ENCODE measurements at regions not wholly inside any gene's neighbourhood (a gene's known extent, or its start where the extent isn't known, plus 50 kb on each side); places are given as distances from the start of the nearest gene placed in this dataset.

GRCh38 chr17:83006515-83007455, 72.6 kb upstream of the METRNL start:
- no peak for DNase-seq
- H3K4me1 ChIP-seq, result peaks cover 17% of the 10 kb centered on the region
- peaks cover 8% of the 10 kb centered on the region for H3K36me3 ChIP-seq
- TF ChIP-seq CTCF (IDR thresholded peaks at IDR 0.05; ENCODE audit: borderline replicate concordance), result no peak
- intact Hi-C loops (cut with micrococcal nuclease), result no loop called here
- H3K27me3 ChIP-seq (ENCODE audit: low read depth), result no peaks in the 10 kb centered on the region
- H3K4me3 ChIP-seq, result peak overlapping the region; percentile 39
- H3K9me3 ChIP-seq (replicated peaks), result no peaks in the 10 kb centered on the region
- H3K27ac ChIP-seq (replicated peaks), result no peak overlapping the region

GRCh38 chr17:83007504-83008185, 71.8 kb upstream of the METRNL start:
- DNase-seq, result no peak
- intact Hi-C loops (cut with micrococcal nuclease), result no loop called here

GRCh38 chr17:83008186-83008510, 71.3 kb upstream of the METRNL start:
- intact Hi-C loops (cut with micrococcal nuclease), result no loop called here
- no peaks in the 10 kb centered on the region for H3K27me3 ChIP-seq (ENCODE audit: low read depth)
- no peak overlapping the region for H3K4me3 ChIP-seq
- no peak for DNase-seq
- peaks cover 17% of the 10 kb centered on the region for H3K4me1 ChIP-seq
- peaks cover 8% of the 10 kb centered on the region for H3K36me3 ChIP-seq
- no peak overlapping the region for H3K27ac ChIP-seq (replicated peaks)
- no peak for TF ChIP-seq CTCF (IDR thresholded peaks at IDR 0.05; ENCODE audit: borderline replicate concordance)
- no peaks in the 10 kb centered on the region for H3K9me3 ChIP-seq (replicated peaks)

More at GRCh38 chr17:83007504-83008185, 71.8 kb upstream of the METRNL start:
- Histone ChIP-seq H3K4me3 (peak overlapping the region; percentile 39), H3K27ac (replicated peaks) (no peak overlapping the region), H3K36me3 (peaks cover 8% of the 10 kb centered on the region), H3K27me3 (ENCODE audit: low read depth) (no peaks in the 10 kb centered on the region), H3K9me3 (replicated peaks) (no peaks in the 10 kb centered on the region), H3K4me1 (peaks cover 17% of the 10 kb centered on the region)
- no peak for TF ChIP-seq CTCF (IDR thresholded peaks at IDR 0.05; ENCODE audit: borderline replicate concordance)

- H3K4me3 ChIP-seq, result no peak overlapping the region
- intact Hi-C loops (cut with micrococcal nuclease), result no loop called here
- H3K9me3 ChIP-seq (replicated peaks), result no peaks in the 10 kb centered on the region
- peaks cover 17% of the 10 kb centered on the region for H3K4me1 ChIP-seq
- no peak overlapping the region for H3K27ac ChIP-seq (replicated peaks)
- no peak for TF ChIP-seq CTCF (IDR thresholded peaks at IDR 0.05; ENCODE audit: borderline replicate concordance)
- no peak for DNase-seq
- H3K36me3 ChIP-seq, result peaks cover 8% of the 10 kb centered on the region
- H3K27me3 ChIP-seq (ENCODE audit: low read depth), result no peaks in the 10 kb centered on the region
These were observed 70.9 kb upstream of the METRNL start for GRCh38 chr17:83008526-83008925.

GRCh38 chr17:83009414-83010205, 69.8 kb upstream of the METRNL start:
- H3K4me1 ChIP-seq, result peaks cover 17% of the 10 kb centered on the region
- intact Hi-C loops (cut with micrococcal nuclease), result no loop called here
- H3K27ac ChIP-seq (replicated peaks), result no peak overlapping the region
- H3K36me3 ChIP-seq, result peaks cover 8% of the 10 kb centered on the region
- H3K27me3 ChIP-seq (ENCODE audit: low read depth), result no peaks in the 10 kb centered on the region
- TF ChIP-seq CTCF (IDR thresholded peaks at IDR 0.05; ENCODE audit: borderline replicate concordance), result no peak
- DNase-seq, result no peak
- H3K9me3 ChIP-seq (replicated peaks), result no peaks in the 10 kb centered on the region
- no peak overlapping the region for H3K4me3 ChIP-seq
